ENCODE measurements at regions not wholly inside any gene's neighbourhood (a gene's known extent, or its start where the extent isn't known, plus 50 kb on each side); places are given as distances from the start of the nearest gene placed in this dataset.

- DNase-seq (ENCODE audit: low read depth, low spot score): no peak
- Histone ChIP-seq H3K4me3 (replicated peaks in 1 of 3; ENCODE audit: insufficient read depth in 1 of 3, low read depth in 1 of 3, low read length in 3 of 3) (no peak overlapping the region), H3K9me1 (replicated peaks; ENCODE audit: control insufficient read depth, extremely low read depth, insufficient read depth, low read length) (no peaks in the 10 kb centered on the region), H3K27ac (ENCODE audit: insufficient read depth, low read depth, low read length) (no peak overlapping the region), H3K4me2 (ENCODE audit: insufficient read depth, low read length) (no peak overlapping the region), H4K20me1 (replicated peaks; ENCODE audit: control insufficient read depth, extremely low read depth, insufficient read depth, low read length) (no peaks in the 10 kb centered on the region), H3K27me3 (ENCODE audit: control insufficient read depth in 2 of 2, insufficient read depth in 2 of 2, low read length in 2 of 2) (no peaks in the 10 kb centered on the region), H3K9me3 (replicated peaks; ENCODE audit: control insufficient read depth, insufficient read depth, low read length) (no peaks in the 10 kb centered on the region), H3K79me2 (ENCODE audit: control insufficient read depth, insufficient read depth, low read length) (no peaks in the 10 kb centered on the region), H3K36me3 (ENCODE audit: control insufficient read depth in 2 of 2, extremely low read depth in 1 of 2, insufficient read depth in 2 of 2, low read length in 2 of 2) (no peaks in the 10 kb centered on the region), H3K9ac (replicated peaks; ENCODE audit: extremely low read depth, insufficient read depth, low read length) (no peak overlapping the region), H2AFZ (ENCODE audit: low read depth, low read length) (no peak overlapping the region), H3K4me1 (ENCODE audit: control insufficient read depth, extremely low read depth, insufficient read depth, low read length) (no peaks in the 10 kb centered on the region)
- CTCF ChIA-PET: no interaction called here
- intact Hi-C loops (cut with micrococcal nuclease): no loop called here
- dilution Hi-C loops (cut with MboI; ENCODE audit: extremely low pct_ligation_motif_present, low sequenced_read_pairs): no loop called here
- POLR2A ChIA-PET: no interaction called here
- TF ChIP-seq CTCF (IDR thresholded peaks at IDR 0.05; ENCODE audit: extremely low read depth in 1 of 2, insufficient read depth in 1 of 2, low read depth in 1 of 2, low read length in 2 of 2): no peak
- no peak for TF ChIP-seq EZH2 (IDR thresholded peaks at IDR 0.05; ENCODE audit: borderline replicate concordance, low read depth, low read length, severe bottlenecking)
- no peak for TF ChIP-seq POLR2A (IDR thresholded peaks at IDR 0.05; ENCODE audit: low read depth, low read length)
- TF ChIP-seq GATA2 (IDR thresholded peaks at IDR 0.05; ENCODE audit: insufficient read depth, insufficient read length, low read depth, low read length): no peak
- TF ChIP-seq JUN (IDR thresholded peaks at IDR 0.05; ENCODE audit: borderline replicate concordance, insufficient read depth, insufficient read length, low read depth): no peak
- no peak for TF ChIP-seq MYC (IDR thresholded peaks at IDR 0.05; ENCODE audit: low read depth, low read length)
- TF ChIP-seq FOS (IDR thresholded peaks at IDR 0.05; ENCODE audit: borderline replicate concordance, insufficient read depth, low read length): no peak
- TF ChIP-seq, protein P1, sequence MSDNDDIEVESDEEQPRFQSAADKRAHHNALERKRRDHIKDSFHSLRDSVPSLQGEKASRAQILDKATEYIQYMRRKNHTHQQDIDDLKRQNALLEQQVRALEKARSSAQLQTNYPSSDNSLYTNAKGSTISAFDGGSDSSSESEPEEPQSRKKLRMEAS (IDR thresholded peaks at IDR 0.05; ENCODE audit: insufficient read depth, insufficient read length): no peak
- TF ChIP-seq POLR2AphosphoS5 (IDR thresholded peaks at IDR 0.05; ENCODE audit: insufficient read depth, low read depth, low read length): no peak
- no TSS peak for BruUV-seq (replicated peaks)
- FAIRE-seq: no peak
Observed at GRCh38 chr2:155062922-155063258, 364.4 kb downstream of the KCNJ3 start.
